ENCODE measurements at regions not wholly inside any gene's neighbourhood (a gene's known extent, or its start where the extent isn't known, plus 50 kb on each side); places are given as distances from the start of the nearest gene placed in this dataset.
"Not testable (repeated sequence)": the region's sequence is repeated elsewhere in the genome, so short reads cannot be mapped to it uniquely, and the experiment has no call there.

DNA sequence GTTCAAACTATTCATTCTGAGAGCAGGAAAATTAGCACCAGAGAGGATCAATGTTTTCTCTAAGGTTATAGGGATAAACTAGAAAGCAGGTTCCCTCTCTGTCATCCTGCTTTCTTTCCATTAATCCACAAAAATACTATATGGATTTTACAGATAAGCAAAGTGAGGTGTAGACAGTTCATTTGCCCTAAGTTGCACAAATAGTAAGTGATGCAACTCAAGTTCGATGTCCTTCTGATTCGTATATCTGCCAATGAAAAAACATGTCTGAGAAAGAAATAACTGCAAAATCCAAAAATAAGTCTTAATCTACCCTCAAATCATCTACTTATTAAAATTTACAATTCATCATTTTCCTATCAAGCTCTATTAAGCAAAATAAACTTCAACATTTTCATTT is 254.6 kb upstream of the USP15 start:
- DNase-seq (ENCODE audit: low read depth) = no peak

DNA sequence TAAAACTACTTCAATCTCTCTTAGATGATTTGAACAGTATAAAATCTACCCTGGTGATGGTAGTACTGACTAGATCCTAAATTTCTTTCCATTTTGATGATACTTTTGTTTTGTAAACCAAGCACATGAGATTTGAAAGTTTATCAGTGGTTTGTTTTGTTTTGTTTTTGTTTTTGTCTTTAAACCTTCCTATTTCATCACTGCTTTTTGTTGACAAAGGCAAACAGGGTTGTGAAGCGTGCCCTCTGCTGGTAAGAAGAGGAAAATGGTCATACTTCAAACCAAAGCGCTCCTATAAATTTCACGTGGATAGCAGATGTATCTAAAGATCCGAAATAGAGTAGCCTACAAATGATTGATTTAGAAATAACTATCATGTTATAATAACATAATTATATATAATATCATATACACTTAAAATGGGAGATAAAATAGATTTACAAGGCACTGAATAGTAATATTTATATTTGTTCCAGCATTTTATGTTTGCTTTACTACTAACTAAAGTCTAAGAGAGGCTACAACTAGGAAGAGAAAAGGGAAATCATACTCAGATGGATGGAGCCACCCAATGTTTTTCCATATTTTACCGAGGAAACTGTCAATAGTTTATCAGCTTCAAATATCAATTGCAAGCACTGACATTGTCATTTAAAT is 254.0 kb upstream of the USP15 start:
- Histone ChIP-seq H3K9me3 (ENCODE audit: control insufficient read depth, low read length) (no peaks in the 10 kb centered on the region), H3K27me3 (replicated peaks; ENCODE audit: control insufficient read depth, insufficient read depth, low read length) (no peaks in the 10 kb centered on the region), H3K9ac (ENCODE audit: low read length) (no peak overlapping the region), H3K36me3 (ENCODE audit: control insufficient read depth, insufficient read depth, low read length, severe bottlenecking) (no peaks in the 10 kb centered on the region), H3K4me3 (ENCODE audit: low read length) (no peak overlapping the region), H3K4me1 (ENCODE audit: control insufficient read depth, insufficient read depth, low read length) (peaks cover 11% of the 10 kb centered on the region)
- DNase-seq (ENCODE audit: low read depth) = peak; percentile 78

More for the DNA sequence above, 254.6 kb upstream of the USP15 start:
- Histone ChIP-seq H3K36me3 (ENCODE audit: control insufficient read depth, insufficient read depth, low read length, severe bottlenecking) (no peaks in the 10 kb centered on the region), H3K9ac (ENCODE audit: low read length) (no peak overlapping the region), H3K4me1 (ENCODE audit: control insufficient read depth, insufficient read depth, low read length) (peaks cover 11% of the 10 kb centered on the region), H3K9me3 (ENCODE audit: control insufficient read depth, low read length) (no peaks in the 10 kb centered on the region), H3K27me3 (replicated peaks; ENCODE audit: control insufficient read depth, insufficient read depth, low read length) (no peaks in the 10 kb centered on the region), H3K4me3 (ENCODE audit: low read length) (no peak overlapping the region)

DNA sequence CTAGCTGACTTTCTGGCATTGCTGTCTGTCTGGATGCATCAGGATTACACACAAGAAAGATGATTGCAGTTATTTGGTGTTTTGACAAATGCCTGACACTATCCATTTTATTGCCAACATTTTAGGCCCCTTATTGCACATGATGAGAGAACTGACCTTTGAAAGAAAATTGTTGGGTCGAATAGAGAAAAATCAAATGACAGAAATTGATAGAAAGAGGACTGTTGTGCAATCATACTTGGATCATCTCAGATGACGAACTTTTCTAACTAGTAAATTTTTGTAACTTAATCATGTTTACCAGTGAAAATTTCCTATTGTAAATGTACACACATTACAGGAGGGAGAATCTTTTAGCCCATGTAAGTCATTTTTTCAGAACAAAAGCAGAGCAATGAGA is 251.5 kb upstream of the USP15 start:
- H3K4me3 ChIP-seq (ENCODE audit: low read length) = no peak overlapping the region
- no peak overlapping the region for H3K9ac ChIP-seq (ENCODE audit: low read length)
- no peaks in the 10 kb centered on the region for H3K9me3 ChIP-seq (ENCODE audit: control insufficient read depth, low read length)
- no peaks in the 10 kb centered on the region for H3K36me3 ChIP-seq (ENCODE audit: control insufficient read depth, insufficient read depth, low read length, severe bottlenecking)
- no peak for DNase-seq (ENCODE audit: low read depth)
- no peaks in the 10 kb centered on the region for H3K27me3 ChIP-seq (replicated peaks; ENCODE audit: control insufficient read depth, insufficient read depth, low read length)
- H3K4me1 ChIP-seq (ENCODE audit: control insufficient read depth, insufficient read depth, low read length) = peaks cover 11% of the 10 kb centered on the region

DNA sequence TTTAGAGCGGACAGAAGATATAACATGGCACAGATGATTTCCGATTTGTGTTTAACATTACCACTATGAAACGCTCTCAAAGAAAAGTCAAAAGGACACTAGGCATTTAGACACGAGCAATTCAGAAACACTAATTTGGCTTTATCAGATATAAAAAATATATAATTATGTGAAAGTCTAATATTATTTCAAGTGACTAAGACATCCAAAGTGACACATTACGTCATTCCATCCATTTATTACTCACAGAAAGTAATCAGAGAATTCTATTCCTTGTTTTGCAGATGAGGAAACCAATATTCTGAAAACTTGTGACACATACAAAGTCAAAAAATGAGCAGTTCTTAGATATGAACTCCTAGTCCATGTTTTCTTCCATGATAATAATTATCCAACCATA is 250.8 kb upstream of the USP15 start:
- no peak overlapping the region for H3K4me3 ChIP-seq (ENCODE audit: low read length)
- H3K9ac ChIP-seq (ENCODE audit: low read length) = no peak overlapping the region
- H3K27me3 ChIP-seq (replicated peaks; ENCODE audit: control insufficient read depth, insufficient read depth, low read length) = no peaks in the 10 kb centered on the region
- H3K36me3 ChIP-seq (ENCODE audit: control insufficient read depth, insufficient read depth, low read length, severe bottlenecking) = no peaks in the 10 kb centered on the region
- no peak for DNase-seq (ENCODE audit: low read depth)
- peaks cover 11% of the 10 kb centered on the region for H3K4me1 ChIP-seq (ENCODE audit: control insufficient read depth, insufficient read depth, low read length)
- H3K9me3 ChIP-seq (ENCODE audit: control insufficient read depth, low read length) = no peaks in the 10 kb centered on the region

DNA sequence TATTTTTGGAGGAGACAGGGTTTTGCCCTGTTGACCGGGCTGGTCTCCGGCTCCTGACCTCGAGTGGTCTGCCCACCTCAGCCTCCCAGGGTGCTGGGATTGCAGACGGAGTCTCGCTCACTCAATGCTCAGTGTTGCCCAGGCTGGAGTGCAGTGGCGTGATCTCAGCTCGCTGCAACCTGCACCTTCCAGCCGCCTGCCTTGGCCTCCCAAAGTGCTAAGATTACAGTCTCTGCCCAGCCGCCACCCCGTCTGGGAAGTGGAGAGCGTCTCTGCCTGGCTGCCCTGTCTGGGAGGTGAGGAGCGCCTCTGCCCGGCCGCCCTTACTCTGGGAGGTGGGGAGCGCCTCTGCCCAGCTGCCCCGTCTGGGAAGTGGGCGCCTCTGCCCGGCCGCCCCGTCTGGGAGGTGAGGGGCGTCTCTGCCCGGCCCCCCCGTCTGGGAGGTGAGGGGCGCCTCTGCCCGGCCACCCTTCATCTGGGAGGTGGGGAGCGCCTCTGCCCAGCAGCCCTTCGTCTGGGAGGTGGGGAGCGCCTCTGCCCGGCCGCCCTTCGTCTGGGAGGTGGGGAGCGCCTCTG is 249.8 kb upstream of the USP15 start:
- H3K4me1 ChIP-seq (ENCODE audit: control insufficient read depth, insufficient read depth, low read length) = peaks cover 11% of the 10 kb centered on the region
- H3K36me3 ChIP-seq (ENCODE audit: control insufficient read depth, insufficient read depth, low read length, severe bottlenecking); H3K27me3 ChIP-seq (replicated peaks; ENCODE audit: control insufficient read depth, insufficient read depth, low read length); DNase-seq (ENCODE audit: low read depth); H3K4me3 ChIP-seq (ENCODE audit: low read length); H3K9me3 ChIP-seq (ENCODE audit: control insufficient read depth, low read length); H3K9ac ChIP-seq (ENCODE audit: low read length): not testable (repeated sequence)

DNA sequence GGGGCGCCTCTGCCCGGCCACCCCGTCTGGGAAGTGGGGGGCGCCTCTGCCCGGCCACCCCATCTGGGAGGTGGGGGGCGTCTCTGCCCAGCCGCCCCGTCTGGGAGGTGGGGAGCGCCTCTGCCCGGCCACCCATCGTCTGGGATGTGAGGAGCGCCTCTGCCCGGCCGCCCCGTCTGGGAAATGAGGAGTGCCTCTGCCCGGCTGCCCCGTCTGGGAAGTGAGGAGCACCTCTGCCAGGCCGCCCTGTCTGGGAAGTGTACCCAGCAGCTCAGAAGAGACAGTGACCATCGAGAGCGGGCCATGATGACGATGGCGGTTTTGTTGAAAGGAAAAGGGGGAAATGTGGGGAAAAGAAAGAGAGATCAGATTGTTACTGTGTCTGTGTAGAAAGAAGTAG is 249.2 kb upstream of the USP15 start:
- DNase-seq (ENCODE audit: low read depth); H3K4me3 ChIP-seq (ENCODE audit: low read length); H3K9ac ChIP-seq (ENCODE audit: low read length); H3K27me3 ChIP-seq (replicated peaks; ENCODE audit: control insufficient read depth, insufficient read depth, low read length); H3K36me3 ChIP-seq (ENCODE audit: control insufficient read depth, insufficient read depth, low read length, severe bottlenecking); H3K9me3 ChIP-seq (ENCODE audit: control insufficient read depth, low read length): not testable (repeated sequence)
- peaks cover 11% of the 10 kb centered on the region for H3K4me1 ChIP-seq (ENCODE audit: control insufficient read depth, insufficient read depth, low read length)

DNA sequence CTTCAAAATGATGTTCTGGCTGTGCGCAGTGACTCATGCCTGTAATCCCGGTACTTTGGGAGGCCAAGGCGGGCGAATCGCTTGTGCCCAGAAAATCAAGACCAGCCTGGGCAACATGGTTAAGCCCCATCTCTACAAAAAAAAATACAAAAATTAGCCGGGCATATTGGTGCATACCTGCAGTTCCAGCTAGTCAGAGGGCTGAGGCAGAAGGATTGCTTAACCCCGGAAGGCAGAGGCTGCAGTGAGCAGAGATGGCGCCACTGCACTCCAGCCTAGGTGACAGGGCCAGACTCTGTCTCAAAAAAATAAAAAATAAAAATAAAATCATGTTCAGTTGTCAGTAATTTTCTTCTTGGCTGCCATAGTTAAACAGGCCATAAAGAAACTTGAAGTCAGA is 245.9 kb upstream of the USP15 start:
- no peaks in the 10 kb centered on the region for H3K9me3 ChIP-seq (ENCODE audit: control insufficient read depth, low read length)
- H3K27me3 ChIP-seq (replicated peaks; ENCODE audit: control insufficient read depth, insufficient read depth, low read length) = no peaks in the 10 kb centered on the region
- H3K9ac ChIP-seq (ENCODE audit: low read length) = no peak overlapping the region
- peaks cover 3% of the 10 kb centered on the region for H3K4me1 ChIP-seq (ENCODE audit: control insufficient read depth, insufficient read depth, low read length)
- no peaks in the 10 kb centered on the region for H3K36me3 ChIP-seq (ENCODE audit: control insufficient read depth, insufficient read depth, low read length, severe bottlenecking)
- DNase-seq (ENCODE audit: low read depth) = no peak
- H3K4me3 ChIP-seq (ENCODE audit: low read length) = no peak overlapping the region

DNA sequence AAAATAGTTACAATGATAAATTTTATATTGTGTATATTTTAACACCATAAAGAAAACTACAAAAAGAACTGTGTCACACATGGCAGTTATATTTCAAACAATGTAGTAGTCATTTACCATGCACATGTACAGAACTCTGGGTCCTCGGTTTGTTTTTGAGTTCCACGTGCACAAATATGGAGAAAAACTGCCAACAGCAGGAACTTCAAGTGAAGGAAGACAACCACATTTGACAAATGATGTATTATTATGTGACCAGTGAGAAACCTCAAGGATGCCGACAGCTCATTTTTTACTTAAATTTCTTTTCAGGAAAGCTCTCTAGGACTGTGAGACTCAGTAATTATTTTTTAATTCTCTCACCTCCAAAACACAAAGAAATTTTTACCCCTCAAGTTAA is 244.2 kb upstream of the USP15 start:
- DNase-seq (ENCODE audit: low read depth) = no peak
- Histone ChIP-seq H3K36me3 (ENCODE audit: control insufficient read depth, insufficient read depth, low read length, severe bottlenecking) (no peaks in the 10 kb centered on the region), H3K4me3 (ENCODE audit: low read length) (no peak overlapping the region), H3K27me3 (replicated peaks; ENCODE audit: control insufficient read depth, insufficient read depth, low read length) (no peaks in the 10 kb centered on the region), H3K4me1 (ENCODE audit: control insufficient read depth, insufficient read depth, low read length) (no peaks in the 10 kb centered on the region), H3K9me3 (ENCODE audit: control insufficient read depth, low read length) (no peaks in the 10 kb centered on the region), H3K9ac (ENCODE audit: low read length) (no peak overlapping the region)

DNA sequence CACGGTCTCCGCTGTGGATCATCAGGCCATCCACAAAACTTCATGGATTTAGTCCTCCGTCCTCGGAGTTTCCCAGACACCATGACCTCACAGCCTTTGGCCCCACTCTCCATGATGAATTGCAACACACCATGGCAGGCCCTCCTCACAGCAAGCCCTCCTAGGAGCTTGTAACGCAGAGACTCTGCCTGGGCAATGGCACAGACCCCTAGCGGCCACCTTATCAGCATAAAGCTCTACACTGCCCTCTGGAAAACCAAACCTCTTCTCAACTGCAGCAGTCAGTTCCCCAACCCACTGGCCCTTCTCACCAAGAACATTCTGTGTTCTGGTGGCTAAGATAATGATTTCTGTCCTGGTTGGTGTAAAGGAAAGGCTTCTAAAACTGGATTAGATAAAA is 238.4 kb upstream of the USP15 start:
- no peaks in the 10 kb centered on the region for H3K4me1 ChIP-seq (ENCODE audit: control insufficient read depth, insufficient read depth, low read length)

DNA sequence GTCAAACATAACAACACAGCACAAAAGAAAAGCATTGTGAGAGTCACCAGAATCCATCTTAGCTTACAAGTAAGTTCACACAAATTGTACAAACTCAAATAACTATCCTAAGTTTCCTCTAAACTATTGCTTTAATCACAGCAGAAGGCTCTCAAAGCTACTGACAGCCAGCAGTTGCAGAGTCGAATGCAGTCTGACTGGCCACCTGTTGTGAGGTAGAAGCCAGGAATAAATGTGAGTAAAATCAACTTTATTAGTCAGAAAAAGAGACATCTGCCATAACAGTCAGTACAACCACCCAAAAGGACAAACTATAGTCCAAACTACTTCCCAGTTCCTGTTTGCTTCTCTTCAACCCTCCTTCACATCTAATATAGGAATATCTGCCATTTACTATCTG is 231.7 kb upstream of the USP15 start:
- Histone ChIP-seq H3K4me3 (ENCODE audit: low read length) (no peak overlapping the region), H3K36me3 (ENCODE audit: control insufficient read depth, insufficient read depth, low read length, severe bottlenecking) (no peaks in the 10 kb centered on the region), H3K9me3 (ENCODE audit: control insufficient read depth, low read length) (peaks cover 5% of the 10 kb centered on the region), H3K9ac (ENCODE audit: low read length) (no peak overlapping the region), H3K27me3 (replicated peaks; ENCODE audit: control insufficient read depth, insufficient read depth, low read length) (no peaks in the 10 kb centered on the region), H3K4me1 (ENCODE audit: control insufficient read depth, insufficient read depth, low read length) (no peaks in the 10 kb centered on the region)
- no peak for DNase-seq (ENCODE audit: low read depth)

More for the DNA sequence above, 238.4 kb upstream of the USP15 start:
- no peak for DNase-seq (ENCODE audit: low read depth)
- Histone ChIP-seq H3K4me3 (ENCODE audit: low read length) (no peak overlapping the region), H3K9me3 (ENCODE audit: control insufficient read depth, low read length) (peaks cover 5% of the 10 kb centered on the region), H3K9ac (ENCODE audit: low read length) (no peak overlapping the region), H3K27me3 (replicated peaks; ENCODE audit: control insufficient read depth, insufficient read depth, low read length) (no peaks in the 10 kb centered on the region), H3K36me3 (ENCODE audit: control insufficient read depth, insufficient read depth, low read length, severe bottlenecking) (no peaks in the 10 kb centered on the region)

DNA sequence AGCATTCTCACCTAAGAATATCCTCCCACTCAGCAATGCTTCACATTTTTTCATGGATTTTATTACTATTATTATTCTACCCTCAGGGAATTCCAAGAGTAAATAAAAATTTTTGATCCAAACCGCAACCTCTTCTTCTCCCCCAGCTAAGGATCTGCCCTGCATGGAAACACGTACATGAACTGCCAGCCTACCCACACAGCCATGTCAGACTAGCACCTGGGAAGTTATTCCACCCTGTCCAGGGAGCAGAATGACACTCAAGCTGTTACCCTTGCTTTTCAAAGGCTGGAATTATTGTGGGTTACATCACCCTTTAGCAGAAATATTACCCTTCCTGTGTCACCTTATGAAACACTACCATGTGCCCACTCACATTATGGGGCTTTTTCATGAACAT is 227.3 kb upstream of the USP15 start:
- Histone ChIP-seq H3K9me3 (ENCODE audit: control insufficient read depth, low read length) (no peaks in the 10 kb centered on the region), H3K36me3 (ENCODE audit: control insufficient read depth, insufficient read depth, low read length, severe bottlenecking) (no peaks in the 10 kb centered on the region), H3K4me1 (ENCODE audit: control insufficient read depth, insufficient read depth, low read length) (no peaks in the 10 kb centered on the region), H3K4me3 (ENCODE audit: low read length) (no peak overlapping the region), H3K9ac (ENCODE audit: low read length) (no peak overlapping the region), H3K27me3 (replicated peaks; ENCODE audit: control insufficient read depth, insufficient read depth, low read length) (no peaks in the 10 kb centered on the region)
- DNase-seq (ENCODE audit: low read depth) = no peak

Measured in adipocyte (in vitro differentiated cells).